T follicular helper cell (primary cell): ENCODE measurements at regions not wholly inside any gene's neighbourhood (a gene's known extent, or its start where the extent isn't known, plus 50 kb on each side); places are given as distances from the start of the nearest gene placed in this dataset.

Source experiments
- DNase-seq: peaks from one replicate; pipeline ENCODE4 v3.0.0-alpha.2; 2020; ENCODE audit warnings: low read depth

DNA sequence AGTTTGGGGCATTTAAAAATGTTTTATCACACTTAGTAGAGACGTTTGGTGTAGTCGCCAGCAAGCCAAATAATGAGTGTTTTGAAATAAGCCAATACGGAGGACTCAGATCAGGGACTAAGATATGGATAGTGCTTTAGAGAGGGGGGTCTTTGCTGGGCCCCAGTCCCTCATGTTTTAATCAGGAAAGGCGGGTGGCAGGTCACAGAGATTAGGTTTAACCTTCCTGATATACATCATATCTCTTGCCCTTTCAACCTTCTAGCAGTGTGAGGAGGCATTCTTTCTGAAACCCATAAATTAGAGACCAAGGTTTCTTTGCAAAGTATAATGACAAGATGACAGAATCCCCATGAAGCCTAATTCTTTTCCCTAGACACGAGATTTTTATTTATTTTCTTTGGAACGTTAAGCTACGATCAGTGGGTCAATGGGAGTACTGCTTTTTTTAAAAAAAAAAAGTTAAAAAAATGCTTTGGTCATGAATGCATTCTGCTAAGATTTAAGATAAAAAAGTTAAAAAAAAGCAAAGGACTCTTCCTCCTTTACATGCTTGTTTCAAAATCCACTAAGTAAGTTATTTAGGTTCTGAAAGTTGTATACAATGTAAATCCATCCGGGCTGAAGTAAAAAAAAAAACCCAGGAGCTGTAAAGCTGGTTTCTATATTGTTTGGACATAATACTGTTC lies 572.1 kb upstream of the SALL1 start:
- no peak for DNase-seq

DNA sequence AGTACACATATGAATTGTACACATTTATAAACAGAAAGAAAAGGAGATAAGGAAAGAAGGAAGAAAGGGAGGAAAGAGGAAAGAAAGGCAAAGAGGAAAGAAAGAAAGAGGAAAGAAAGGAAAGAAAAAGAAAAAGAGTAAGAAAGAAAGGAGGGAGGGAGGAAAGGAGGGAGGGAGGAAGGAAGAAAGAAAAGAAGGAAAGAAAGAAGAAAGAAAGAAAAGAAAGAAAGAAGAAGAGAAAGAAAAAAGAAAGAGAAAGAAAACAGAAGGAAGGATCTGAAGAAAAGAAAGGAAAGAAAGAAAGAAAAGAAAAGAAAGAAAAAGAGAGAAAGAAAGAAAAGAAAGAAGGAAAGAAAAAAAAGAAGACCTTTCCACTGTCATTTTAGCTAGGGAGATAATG lies 571.4 kb upstream of the SALL1 start:
- DNase-seq: no peak

GRCh38 chr16:51719376-51719775 lies 568.3 kb upstream of the SALL1 start:
- no peak for DNase-seq

DNA sequence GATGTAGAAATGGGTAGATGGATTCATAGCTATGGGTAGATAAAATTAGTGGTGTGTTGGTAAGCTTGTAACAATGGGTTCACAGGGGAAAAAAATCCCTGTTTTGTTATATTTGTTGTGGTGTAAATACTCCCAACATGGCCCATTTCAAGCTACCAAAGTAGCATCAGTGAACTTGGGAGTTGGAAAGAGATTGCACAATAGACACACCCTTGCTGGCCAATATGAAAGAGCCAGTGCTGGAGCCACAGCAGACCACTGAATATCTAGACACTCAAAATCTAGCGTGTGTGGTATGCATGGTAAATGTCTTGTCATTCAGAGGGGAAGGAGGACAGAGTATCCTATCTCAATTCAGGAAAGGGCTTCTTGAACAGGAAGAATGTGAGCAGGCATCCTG lies 565.1 kb upstream of the SALL1 start:
- no peak for DNase-seq

GRCh38 chr16:51713502-51713901 lies 562.4 kb upstream of the SALL1 start:
- DNase-seq: no peak

DNA sequence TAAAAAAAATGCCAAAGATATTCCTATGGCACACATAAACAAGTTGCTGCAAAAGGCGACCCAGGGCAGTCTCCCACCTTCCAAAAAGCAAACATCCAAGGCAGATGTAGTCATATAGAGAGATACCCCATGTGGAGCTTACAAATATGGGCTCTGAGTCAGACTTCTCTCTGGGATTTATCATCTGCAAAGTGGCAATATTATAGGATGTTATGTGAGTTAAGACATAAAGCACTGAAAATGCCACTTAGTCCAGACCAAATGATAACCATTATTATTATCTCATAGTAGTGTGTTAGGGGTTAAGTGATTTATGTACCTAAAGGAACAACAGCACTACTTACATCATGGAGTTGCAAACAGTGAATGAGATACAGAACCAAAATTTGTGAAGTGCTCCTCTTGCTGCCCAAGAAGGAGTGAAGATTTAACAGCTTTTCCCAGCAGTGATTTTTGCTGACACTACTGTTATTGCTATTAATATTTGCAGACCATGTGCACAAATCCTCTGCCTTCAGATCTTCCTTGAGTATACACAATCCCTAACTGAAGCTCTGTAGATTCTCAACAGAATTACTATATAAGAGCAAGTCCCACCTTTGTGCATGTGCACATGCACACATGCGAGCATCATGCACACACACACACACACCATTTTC lies 560.0 kb upstream of the SALL1 start:
- DNase-seq: no peak

- DNase-seq: no peak
Observed at GRCh38 chr16:51710186-51710585, 559.1 kb upstream of the SALL1 start.

- no peak for DNase-seq
Observed at GRCh38 chr16:51708861-51709260, 557.8 kb upstream of the SALL1 start.

- no peak for DNase-seq
Observed at GRCh38 chr16:51707666-51708065, 556.6 kb upstream of the SALL1 start.

- DNase-seq: no peak
Observed at GRCh38 chr16:51705142-51705541, 554.1 kb upstream of the SALL1 start.

DNA sequence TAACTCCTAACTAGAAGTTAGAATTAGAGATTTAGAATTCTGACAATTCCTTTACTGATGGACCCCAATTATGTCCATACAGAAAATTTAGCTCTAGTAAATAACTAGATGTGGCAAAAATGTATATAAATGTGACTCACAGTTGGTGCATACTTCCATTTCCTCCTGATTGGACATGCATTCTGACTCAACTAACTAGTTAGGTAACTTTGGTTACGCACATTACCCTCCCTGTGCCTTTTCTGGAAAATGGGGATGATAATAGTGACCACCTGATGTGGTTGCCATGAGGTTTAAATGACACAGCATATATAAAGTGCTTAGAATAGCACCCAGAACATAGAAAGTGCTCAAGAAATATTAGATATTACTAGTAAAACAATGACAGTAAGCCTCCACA lies 550.0 kb upstream of the SALL1 start:
- no peak for DNase-seq

- no peak for DNase-seq
Observed at GRCh38 chr16:51699686-51700396, 548.8 kb upstream of the SALL1 start.

- DNase-seq: no peak
Observed at GRCh38 chr16:51698647-51699046, 547.6 kb upstream of the SALL1 start.

DNA sequence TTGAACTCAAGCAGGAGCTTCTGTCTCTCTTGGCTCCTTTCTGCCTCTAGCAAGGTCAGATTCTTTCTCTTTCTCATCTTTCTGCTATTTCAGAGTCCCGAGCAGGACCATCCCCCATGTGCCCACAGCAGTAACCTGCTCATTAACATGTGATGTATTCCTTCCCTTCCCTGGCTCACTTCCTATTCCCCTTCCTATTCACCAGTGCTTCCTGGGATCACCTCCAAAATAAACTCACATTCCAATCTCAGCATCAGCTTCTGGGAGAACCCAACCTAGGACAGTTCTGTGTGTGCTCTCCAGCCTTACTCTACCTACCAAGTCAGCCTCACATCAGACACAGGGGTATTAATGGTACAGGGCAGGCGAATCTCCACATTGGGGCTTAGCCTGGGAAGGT lies 546.4 kb upstream of the SALL1 start:
- DNase-seq: no peak

- no peak for DNase-seq
Observed at GRCh38 chr16:51696376-51696775, 545.3 kb upstream of the SALL1 start.

GRCh38 chr16:51691109-51691508 lies 540.0 kb upstream of the SALL1 start:
- DNase-seq: no peak

GRCh38 chr16:51685498-51685897 lies 534.4 kb upstream of the SALL1 start:
- DNase-seq: no peak

DNA sequence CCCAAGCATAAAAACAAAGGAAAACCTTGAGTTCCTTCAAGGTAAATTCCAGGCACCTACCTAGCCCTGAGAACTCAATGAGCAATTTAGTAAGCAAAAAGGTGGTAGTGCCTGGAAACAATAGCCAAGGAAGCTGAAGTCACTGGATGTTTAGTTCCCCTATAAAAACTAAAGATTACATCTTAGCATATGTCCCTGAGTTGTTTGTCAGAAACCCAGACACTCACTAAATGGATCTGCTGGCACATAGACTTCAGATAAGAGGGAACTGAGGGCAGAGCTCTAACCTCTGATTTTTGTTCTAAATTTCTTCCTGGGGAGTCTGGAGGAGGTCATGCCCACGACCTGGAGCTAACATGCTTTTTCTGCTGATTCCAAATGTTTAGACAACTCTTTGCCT lies 532.8 kb upstream of the SALL1 start:
- DNase-seq: no peak

GRCh38 chr16:51682905-51683304 lies 531.8 kb upstream of the SALL1 start:
- no peak for DNase-seq

DNA sequence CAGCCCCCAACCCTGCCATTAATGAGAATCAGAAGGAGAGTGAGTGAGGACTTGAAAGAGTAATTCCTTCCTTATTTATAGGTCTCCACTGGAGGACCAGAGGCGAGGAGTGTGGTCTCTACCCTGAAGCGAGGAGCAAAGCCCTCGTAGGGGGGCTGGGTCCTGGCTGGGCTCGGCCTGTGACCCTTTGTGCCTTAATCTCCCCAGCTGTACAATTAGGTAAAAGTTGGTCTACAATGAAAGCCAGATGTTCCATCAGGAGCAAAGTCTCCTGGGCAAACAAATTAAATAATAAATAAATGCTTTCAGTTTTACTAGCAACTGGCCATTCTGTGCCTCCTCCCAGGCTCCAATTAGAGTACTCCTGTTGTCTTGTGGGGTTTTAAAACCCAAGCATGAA lies 523.5 kb upstream of the SALL1 start:
- DNase-seq: no peak

DNA sequence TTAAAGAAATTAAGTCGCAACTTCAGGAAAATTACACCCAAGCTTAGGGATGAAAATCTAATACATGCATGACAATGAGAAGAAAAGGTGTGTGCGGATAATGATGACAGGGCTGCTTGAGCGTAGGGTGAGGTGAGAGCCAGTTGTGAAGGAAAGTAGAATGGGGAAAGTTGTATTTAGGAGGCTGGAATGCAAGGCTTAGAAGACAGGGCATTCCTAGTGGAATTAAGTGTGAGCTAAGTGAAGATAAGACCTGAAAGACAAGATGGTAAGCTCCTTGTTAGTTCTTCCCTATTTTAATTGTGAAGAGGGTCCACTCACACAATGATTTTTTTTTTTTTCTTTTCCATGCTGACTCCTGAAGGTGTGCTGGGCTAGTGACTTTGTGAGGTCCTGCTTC lies 519.5 kb upstream of the SALL1 start:
- DNase-seq: no peak

DNA sequence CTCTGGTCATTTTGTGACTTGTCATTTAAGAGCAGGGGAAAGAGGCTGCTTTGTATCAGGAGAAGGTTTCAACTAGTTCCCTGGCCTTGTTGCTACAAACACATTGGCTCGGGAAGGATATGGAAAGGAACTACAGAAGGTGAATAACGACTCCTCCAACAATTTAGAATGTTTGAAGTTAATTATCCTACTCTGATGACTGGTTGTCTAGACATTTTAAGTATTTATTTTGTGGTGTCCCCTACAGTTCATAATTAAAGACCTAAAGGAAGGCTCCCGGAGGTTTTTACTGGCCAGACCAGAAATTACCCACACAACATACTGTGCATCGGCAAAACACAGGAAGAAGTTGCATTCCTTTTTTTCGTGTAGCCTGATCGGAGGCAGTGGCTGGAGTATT lies 515.8 kb upstream of the SALL1 start:
- no peak for DNase-seq

DNA sequence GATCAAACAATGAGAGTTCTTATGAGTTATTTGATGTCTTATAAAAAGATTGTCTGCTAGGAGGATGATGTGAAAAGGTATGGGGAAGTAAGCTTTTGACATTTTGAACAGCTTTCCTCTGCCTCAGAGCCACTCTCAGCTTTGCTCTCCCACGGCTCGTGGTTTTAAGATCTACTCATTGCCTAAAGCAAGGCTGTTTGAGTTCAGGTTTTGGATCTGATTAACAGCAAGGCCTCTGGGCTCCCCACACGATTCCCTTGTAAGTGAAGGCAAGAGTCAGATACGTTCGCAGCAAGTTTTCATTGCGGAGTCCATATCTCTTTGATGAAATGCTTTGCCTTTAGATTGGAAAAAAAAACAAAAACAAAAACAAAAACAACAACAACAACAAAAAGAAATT lies 515.0 kb upstream of the SALL1 start:
- no peak for DNase-seq
